Glutamatergic neuron (in vitro differentiated cells): ENCODE measurements at regions not wholly inside any gene's neighbourhood (a gene's known extent, or its start where the extent isn't known, plus 50 kb on each side); places are given as distances from the start of the nearest gene placed in this dataset.

Experiments used
- DNase-seq: peaks from one replicate; pipeline ENCODE4 v3.0.0; 2022
- H3K27ac Mint-ChIP-seq: one replicate; pipeline ENCODE4 v1.8.0; 2020; ENCODE audit warnings: mild to moderate bottlenecking, mixed read lengths, inconsistent platforms; ENCODE audit not compliant: unreplicated experiment
- H3K27me3 Mint-ChIP-seq: one replicate; pipeline ENCODE4 v1.8.0; 2020; ENCODE audit warnings: mild to moderate bottlenecking, moderate library complexity, mixed read lengths, inconsistent platforms; ENCODE audit not compliant: unreplicated experiment
- H3K36me3 Mint-ChIP-seq: one replicate; pipeline ENCODE4 v1.8.0; 2020; ENCODE audit warnings: mild to moderate bottlenecking, mixed read lengths, inconsistent platforms; ENCODE audit not compliant: unreplicated experiment
- H3K4me1 Mint-ChIP-seq: one replicate; pipeline ENCODE4 v1.8.0; 2020; ENCODE audit warnings: mild to moderate bottlenecking, low read depth, mixed read lengths, inconsistent platforms; ENCODE audit not compliant: unreplicated experiment
- H3K4me3 Mint-ChIP-seq: one replicate; pipeline ENCODE4 v1.8.0; 2020; ENCODE audit warnings: mild to moderate bottlenecking, mixed read lengths, inconsistent platforms; ENCODE audit not compliant: unreplicated experiment
- H3K9me3 Mint-ChIP-seq: one replicate; pipeline ENCODE4 v1.8.0; 2020; ENCODE audit warnings: mild to moderate bottlenecking, moderate library complexity, mixed read lengths, inconsistent platforms; ENCODE audit not compliant: unreplicated experiment
- TF ChIP-seq, protein P1 (sequence below): fragments of 200-600 bp; sonication (generic); IDR thresholded peaks from one replicate; pipeline ENCODE4 v1.5.0; 2021; ENCODE audit not compliant: partially characterized antibody, unreplicated experiment

DNA sequence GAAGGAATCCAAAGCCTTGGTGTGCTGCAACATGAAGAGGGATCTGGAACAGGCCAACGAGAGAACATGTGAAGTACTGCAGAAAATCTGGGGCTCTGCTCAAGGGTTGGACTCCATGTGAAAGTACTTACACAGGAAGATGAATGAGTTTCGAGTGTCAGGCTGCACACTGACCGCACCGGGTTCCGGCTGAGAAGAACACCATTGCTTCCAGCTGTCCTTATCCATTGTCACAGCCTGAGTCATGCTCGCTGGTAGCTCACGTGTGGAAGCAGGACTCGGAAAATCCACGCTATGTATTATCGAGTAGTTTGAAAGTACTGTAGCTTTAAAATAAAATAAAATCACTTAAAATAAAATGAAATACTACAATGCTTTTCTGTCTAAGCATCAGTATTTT is 50.4 kb upstream of the TBL1X start:
- TF ChIP-seq, protein P1, sequence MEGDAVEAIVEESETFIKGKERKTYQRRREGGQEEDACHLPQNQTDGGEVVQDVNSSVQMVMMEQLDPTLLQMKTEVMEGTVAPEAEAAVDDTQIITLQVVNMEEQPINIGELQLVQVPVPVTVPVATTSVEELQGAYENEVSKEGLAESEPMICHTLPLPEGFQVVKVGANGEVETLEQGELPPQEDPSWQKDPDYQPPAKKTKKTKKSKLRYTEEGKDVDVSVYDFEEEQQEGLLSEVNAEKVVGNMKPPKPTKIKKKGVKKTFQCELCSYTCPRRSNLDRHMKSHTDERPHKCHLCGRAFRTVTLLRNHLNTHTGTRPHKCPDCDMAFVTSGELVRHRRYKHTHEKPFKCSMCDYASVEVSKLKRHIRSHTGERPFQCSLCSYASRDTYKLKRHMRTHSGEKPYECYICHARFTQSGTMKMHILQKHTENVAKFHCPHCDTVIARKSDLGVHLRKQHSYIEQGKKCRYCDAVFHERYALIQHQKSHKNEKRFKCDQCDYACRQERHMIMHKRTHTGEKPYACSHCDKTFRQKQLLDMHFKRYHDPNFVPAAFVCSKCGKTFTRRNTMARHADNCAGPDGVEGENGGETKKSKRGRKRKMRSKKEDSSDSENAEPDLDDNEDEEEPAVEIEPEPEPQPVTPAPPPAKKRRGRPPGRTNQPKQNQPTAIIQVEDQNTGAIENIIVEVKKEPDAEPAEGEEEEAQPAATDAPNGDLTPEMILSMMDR: no peak
- H3K4me1 Mint-ChIP-seq: peaks cover 4% of the 10 kb centered on the region

More for the DNA sequence above, 50.4 kb upstream of the TBL1X start:
- Mint-ChIP-seq H3K27me3 (peaks cover 3% of the 10 kb centered on the region), H3K27ac (no peak overlapping the region), H3K4me3 (no peak overlapping the region), H3K9me3 (peaks cover 1% of the 10 kb centered on the region), H3K36me3 (peaks cover 5% of the 10 kb centered on the region)
- DNase-seq: no peak
